B cell (primary cell): ENCODE measurements at regions not wholly inside any gene's neighbourhood (a gene's known extent, or its start where the extent isn't known, plus 50 kb on each side); places are given as distances from the start of the nearest gene placed in this dataset.

ENCODE experiments used
- EZH2 ChIP-seq: IDR thresholded peaks from 2 replicates; pipeline ENCODE4 v1.6.1; 2012; ENCODE audit warnings: borderline replicate concordance, low read depth, mild to moderate bottlenecking, moderate library complexity, low read length; ENCODE audit not compliant: insufficient read depth, poor library complexity, severe bottlenecking
- TF ChIP-seq, protein P1 (sequence below): fragments of 200-600 bp; IDR thresholded peaks from one replicate; pipeline ENCODE4 v1.8.0; 2022; ENCODE audit warnings: antibody characterized with exemption, mild to moderate bottlenecking

DNA sequence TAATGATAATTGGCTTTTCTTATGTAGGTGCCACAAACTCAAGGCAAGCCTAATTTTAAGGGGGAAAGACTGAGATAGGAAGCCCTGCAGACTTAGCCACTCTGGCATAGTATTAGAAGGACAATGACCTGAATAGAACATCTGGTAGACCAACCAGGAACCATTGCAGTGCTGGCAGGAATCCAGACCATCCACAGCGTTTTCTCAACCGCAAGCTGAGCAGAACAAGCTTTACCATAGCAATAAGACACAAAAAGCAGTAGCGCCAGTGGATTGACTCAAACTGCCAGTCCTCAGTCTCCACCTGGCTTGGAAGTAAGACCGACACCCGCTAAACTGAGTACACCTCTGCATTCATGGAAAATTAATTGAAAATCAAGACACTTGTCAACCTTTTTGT lies 141.3 kb upstream of the LPAR1 start:
- TF ChIP-seq, protein P1, sequence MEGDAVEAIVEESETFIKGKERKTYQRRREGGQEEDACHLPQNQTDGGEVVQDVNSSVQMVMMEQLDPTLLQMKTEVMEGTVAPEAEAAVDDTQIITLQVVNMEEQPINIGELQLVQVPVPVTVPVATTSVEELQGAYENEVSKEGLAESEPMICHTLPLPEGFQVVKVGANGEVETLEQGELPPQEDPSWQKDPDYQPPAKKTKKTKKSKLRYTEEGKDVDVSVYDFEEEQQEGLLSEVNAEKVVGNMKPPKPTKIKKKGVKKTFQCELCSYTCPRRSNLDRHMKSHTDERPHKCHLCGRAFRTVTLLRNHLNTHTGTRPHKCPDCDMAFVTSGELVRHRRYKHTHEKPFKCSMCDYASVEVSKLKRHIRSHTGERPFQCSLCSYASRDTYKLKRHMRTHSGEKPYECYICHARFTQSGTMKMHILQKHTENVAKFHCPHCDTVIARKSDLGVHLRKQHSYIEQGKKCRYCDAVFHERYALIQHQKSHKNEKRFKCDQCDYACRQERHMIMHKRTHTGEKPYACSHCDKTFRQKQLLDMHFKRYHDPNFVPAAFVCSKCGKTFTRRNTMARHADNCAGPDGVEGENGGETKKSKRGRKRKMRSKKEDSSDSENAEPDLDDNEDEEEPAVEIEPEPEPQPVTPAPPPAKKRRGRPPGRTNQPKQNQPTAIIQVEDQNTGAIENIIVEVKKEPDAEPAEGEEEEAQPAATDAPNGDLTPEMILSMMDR, result no peak
- no peak for TF ChIP-seq EZH2
